ENCODE measurements at regions not wholly inside any gene's neighbourhood (a gene's known extent, or its start where the extent isn't known, plus 50 kb on each side); places are given as distances from the start of the nearest gene placed in this dataset.

DNA sequence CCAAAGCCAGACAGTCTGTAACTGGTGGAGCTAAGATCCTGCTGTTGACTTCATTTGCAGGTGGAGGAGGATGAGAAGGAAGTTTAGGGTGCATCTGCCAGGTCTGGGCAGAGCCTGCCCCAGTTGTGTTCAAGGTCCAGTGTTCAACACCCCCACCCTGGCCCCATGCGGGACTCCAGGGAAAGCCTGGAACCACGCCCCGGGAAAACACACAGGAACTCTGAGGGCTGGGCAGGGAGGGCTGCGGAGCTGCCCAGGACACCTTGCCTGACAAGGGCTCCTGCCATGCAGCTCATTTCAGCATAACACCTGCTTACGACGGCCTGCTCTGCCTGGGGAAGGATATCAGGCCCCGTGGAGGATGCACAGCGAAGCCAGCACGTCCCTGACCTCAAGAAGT, 286.3 kb downstream of the XXYLT1 start:
- H3K4me2 ChIP-seq (ENCODE audit: low read length): no peak overlapping the region
- H3K4me3 ChIP-seq (ENCODE audit: low read length): no peak overlapping the region
- H3K9me3 ChIP-seq (ENCODE audit: low read length): no peaks in the 10 kb centered on the region
- H3K27me3 ChIP-seq (ENCODE audit: insufficient read depth, low read depth, low read length): no peaks in the 10 kb centered on the region
- no peaks in the 10 kb centered on the region for H3K9me2 ChIP-seq (ENCODE audit: insufficient read depth, low read length)
- no peaks in the 10 kb centered on the region for H3F3A ChIP-seq (ENCODE audit: insufficient read depth, low read length, poor library complexity, severe bottlenecking)
- TF ChIP-seq POLR2AphosphoS5 (IDR thresholded peaks at IDR 0.05) (no peak), SMC3 (conservative IDR thresholded peaks at IDR 0.05; ENCODE audit: poor library complexity) (no peak), MXI1 (conservative IDR thresholded peaks at IDR 0.05; ENCODE audit: poor library complexity, severe bottlenecking) (no peak), RAD21 (conservative IDR thresholded peaks at IDR 0.05) (no peak), EZH2 (IDR thresholded peaks at IDR 0.05; ENCODE audit: borderline replicate concordance, insufficient read depth, low read length, poor library complexity, severe bottlenecking) (no peak)
- TF ChIP-seq, protein P1, sequence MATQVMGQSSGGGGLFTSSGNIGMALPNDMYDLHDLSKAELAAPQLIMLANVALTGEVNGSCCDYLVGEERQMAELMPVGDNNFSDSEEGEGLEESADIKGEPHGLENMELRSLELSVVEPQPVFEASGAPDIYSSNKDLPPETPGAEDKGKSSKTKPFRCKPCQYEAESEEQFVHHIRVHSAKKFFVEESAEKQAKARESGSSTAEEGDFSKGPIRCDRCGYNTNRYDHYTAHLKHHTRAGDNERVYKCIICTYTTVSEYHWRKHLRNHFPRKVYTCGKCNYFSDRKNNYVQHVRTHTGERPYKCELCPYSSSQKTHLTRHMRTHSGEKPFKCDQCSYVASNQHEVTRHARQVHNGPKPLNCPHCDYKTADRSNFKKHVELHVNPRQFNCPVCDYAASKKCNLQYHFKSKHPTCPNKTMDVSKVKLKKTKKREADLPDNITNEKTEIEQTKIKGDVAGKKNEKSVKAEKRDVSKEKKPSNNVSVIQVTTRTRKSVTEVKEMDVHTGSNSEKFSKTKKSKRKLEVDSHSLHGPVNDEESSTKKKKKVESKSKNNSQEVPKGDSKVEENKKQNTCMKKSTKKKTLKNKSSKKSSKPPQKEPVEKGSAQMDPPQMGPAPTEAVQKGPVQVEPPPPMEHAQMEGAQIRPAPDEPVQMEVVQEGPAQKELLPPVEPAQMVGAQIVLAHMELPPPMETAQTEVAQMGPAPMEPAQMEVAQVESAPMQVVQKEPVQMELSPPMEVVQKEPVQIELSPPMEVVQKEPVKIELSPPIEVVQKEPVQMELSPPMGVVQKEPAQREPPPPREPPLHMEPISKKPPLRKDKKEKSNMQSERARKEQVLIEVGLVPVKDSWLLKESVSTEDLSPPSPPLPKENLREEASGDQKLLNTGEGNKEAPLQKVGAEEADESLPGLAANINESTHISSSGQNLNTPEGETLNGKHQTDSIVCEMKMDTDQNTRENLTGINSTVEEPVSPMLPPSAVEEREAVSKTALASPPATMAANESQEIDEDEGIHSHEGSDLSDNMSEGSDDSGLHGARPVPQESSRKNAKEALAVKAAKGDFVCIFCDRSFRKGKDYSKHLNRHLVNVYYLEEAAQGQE (IDR thresholded peaks at IDR 0.05; ENCODE audit: borderline replicate concordance): no peak
- H3K9ac ChIP-seq (ENCODE audit: low read length): peak overlapping the region; percentile 5
- no peak overlapping the region for H2AFZ ChIP-seq (ENCODE audit: low read depth, low read length)
- no peaks in the 10 kb centered on the region for H3K79me2 ChIP-seq (replicated peaks; ENCODE audit: insufficient read depth, low read length)
- no peak overlapping the region for H3K27ac ChIP-seq (ENCODE audit: low read length)
- H4K20me1 ChIP-seq (ENCODE audit: insufficient read depth): no peaks in the 10 kb centered on the region
- H3K36me3 ChIP-seq (ENCODE audit: insufficient read depth, low read length): no peaks in the 10 kb centered on the region

DNA sequence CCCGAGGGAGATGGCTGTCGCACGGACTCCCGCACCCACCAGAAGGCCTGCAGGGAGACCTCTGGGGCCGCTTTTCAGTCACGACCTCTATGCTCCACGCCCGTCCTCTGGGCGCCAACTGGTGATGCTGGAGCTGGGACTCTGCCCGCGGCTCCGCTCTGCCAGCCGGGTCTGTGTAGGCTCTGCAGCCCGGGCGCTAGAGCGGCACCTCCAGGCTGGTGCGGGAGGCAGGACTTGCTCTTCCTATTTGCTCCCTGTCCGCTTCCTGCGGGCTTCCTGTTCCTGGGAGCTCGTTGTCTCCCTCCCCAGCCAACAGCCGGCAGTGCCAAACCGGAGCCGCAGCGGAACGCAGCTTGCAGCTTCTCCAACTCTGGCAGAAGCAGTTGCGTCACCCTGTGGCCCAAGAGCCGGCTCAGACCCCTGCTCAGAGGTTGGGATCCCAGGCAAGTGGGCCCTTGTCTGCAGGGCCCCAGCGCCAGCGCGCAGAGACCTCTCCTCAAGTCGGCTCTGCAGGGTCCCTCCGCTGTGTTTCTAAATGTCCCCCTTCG, 285.9 kb downstream of the XXYLT1 start:
- no peaks in the 10 kb centered on the region for H3K9me2 ChIP-seq (ENCODE audit: insufficient read depth, low read length)
- no peak overlapping the region for H3K9ac ChIP-seq (ENCODE audit: low read length)
- H4K20me1 ChIP-seq (ENCODE audit: insufficient read depth): no peaks in the 10 kb centered on the region
- H2AFZ ChIP-seq (ENCODE audit: low read depth, low read length): no peak overlapping the region
- no peak overlapping the region for H3K4me3 ChIP-seq (ENCODE audit: low read length)
- H3K36me3 ChIP-seq (ENCODE audit: insufficient read depth, low read length): no peaks in the 10 kb centered on the region
- no peak overlapping the region for H3K27ac ChIP-seq (ENCODE audit: low read length)
- no peaks in the 10 kb centered on the region for H3K9me3 ChIP-seq (ENCODE audit: low read length)
- no peaks in the 10 kb centered on the region for H3K27me3 ChIP-seq (ENCODE audit: insufficient read depth, low read depth, low read length)
- no peaks in the 10 kb centered on the region for H3K79me2 ChIP-seq (replicated peaks; ENCODE audit: insufficient read depth, low read length)
- H3F3A ChIP-seq (ENCODE audit: insufficient read depth, low read length, poor library complexity, severe bottlenecking): no peaks in the 10 kb centered on the region
- TF ChIP-seq, protein P2, sequence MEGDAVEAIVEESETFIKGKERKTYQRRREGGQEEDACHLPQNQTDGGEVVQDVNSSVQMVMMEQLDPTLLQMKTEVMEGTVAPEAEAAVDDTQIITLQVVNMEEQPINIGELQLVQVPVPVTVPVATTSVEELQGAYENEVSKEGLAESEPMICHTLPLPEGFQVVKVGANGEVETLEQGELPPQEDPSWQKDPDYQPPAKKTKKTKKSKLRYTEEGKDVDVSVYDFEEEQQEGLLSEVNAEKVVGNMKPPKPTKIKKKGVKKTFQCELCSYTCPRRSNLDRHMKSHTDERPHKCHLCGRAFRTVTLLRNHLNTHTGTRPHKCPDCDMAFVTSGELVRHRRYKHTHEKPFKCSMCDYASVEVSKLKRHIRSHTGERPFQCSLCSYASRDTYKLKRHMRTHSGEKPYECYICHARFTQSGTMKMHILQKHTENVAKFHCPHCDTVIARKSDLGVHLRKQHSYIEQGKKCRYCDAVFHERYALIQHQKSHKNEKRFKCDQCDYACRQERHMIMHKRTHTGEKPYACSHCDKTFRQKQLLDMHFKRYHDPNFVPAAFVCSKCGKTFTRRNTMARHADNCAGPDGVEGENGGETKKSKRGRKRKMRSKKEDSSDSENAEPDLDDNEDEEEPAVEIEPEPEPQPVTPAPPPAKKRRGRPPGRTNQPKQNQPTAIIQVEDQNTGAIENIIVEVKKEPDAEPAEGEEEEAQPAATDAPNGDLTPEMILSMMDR (IDR thresholded peaks at IDR 0.05; ENCODE audit: poor library complexity, severe bottlenecking): no peak
- TF ChIP-seq MXI1 (conservative IDR thresholded peaks at IDR 0.05; ENCODE audit: poor library complexity, severe bottlenecking): no peak
- TF ChIP-seq EZH2 (IDR thresholded peaks at IDR 0.05; ENCODE audit: borderline replicate concordance, insufficient read depth, low read length, poor library complexity, severe bottlenecking): no peak
- TF ChIP-seq EP300 (conservative IDR thresholded peaks at IDR 0.05; ENCODE audit: poor library complexity, severe bottlenecking): no peak
- TF ChIP-seq POLR2AphosphoS5 (IDR thresholded peaks at IDR 0.05): no peak
- TF ChIP-seq TAF1 (IDR thresholded peaks at IDR 0.05; ENCODE audit: low read depth): no peak
- TF ChIP-seq SMC3 (conservative IDR thresholded peaks at IDR 0.05; ENCODE audit: poor library complexity): no peak
- no peak for TF ChIP-seq RAD21 (conservative IDR thresholded peaks at IDR 0.05)
- TF ChIP-seq, protein P1 (IDR thresholded peaks at IDR 0.05; ENCODE audit: borderline replicate concordance): no peak
- no peak overlapping the region for H3K4me2 ChIP-seq (ENCODE audit: low read length)
